H1 (cell line): ENCODE measurements at regions not wholly inside any gene's neighbourhood (a gene's known extent, or its start where the extent isn't known, plus 50 kb on each side); places are given as distances from the start of the nearest gene placed in this dataset.
"Not testable (repeated sequence)": the region's sequence is repeated elsewhere in the genome, so short reads cannot be mapped to it uniquely, and the experiment has no call there.

Experiments
- CTCF ChIA-PET: fragments of 300-600 bp; sonication (Branson Sonifier 250); formaldehyde crosslinking; loops from one replicate; lab custom pipeline; 2021; ENCODE audit not compliant: partially characterized antibody; lab: Charles Lee
- POLR2A ChIA-PET: fragments of 300-600 bp; sonication (Branson Sonifier 250); formaldehyde crosslinking; loops from one replicate; lab custom pipeline; 2021; ENCODE audit warnings: inconsistent platforms; ENCODE audit not compliant: partially characterized antibody; lab: Charles Lee
- DNase-seq, 2 experiments: peaks; one replicate each; pipeline versions ENCODE4 v3.0.0 to v3.0.0-alpha.2; 2010 to 2022; ENCODE audit warnings: low spot score in 2 of 2, low read depth in 1 of 2, mixed read lengths in 1 of 2
- FAIRE-seq: peaks from 2 replicates; lab custom pipeline; 2011; peaks lifted over from hg19 to GRCh38; lab: Jason Lieb, UNC
- H2AFZ ChIP-seq: 2 replicates; pipeline ENCODE4 v1.8.1; 2012; ENCODE audit warnings: low read length, inconsistent platforms
- H2AK5ac ChIP-seq: 2 replicates; pipeline ENCODE4 v1.6.1; 2013; ENCODE audit warnings: low read depth, low read length
- H2BK120ac ChIP-seq: replicated peaks from 2 replicates; pipeline ENCODE3; 2013; ENCODE audit warnings: low read depth, low read length, inconsistent platforms
- H2BK12ac ChIP-seq: 2 replicates; pipeline ENCODE4 v1.6.1; 2013; ENCODE audit warnings: low read depth, low read length
- H2BK15ac ChIP-seq: 2 replicates; pipeline ENCODE4 v1.6.1; 2013; ENCODE audit warnings: low read length
- H2BK20ac ChIP-seq: 2 replicates; pipeline ENCODE4 v1.6.1; 2013; ENCODE audit warnings: low read length
- H2BK5ac ChIP-seq: 2 replicates; pipeline ENCODE4 v1.6.1; 2013; ENCODE audit warnings: low read depth, low read length
- H3K14ac ChIP-seq: 2 replicates; pipeline ENCODE4 v1.6.1; 2013; ENCODE audit warnings: inconsistent platforms; ENCODE audit not compliant: insufficient read length
- H3K18ac ChIP-seq: 2 replicates; pipeline ENCODE4 v1.6.1; 2013; ENCODE audit warnings: low read length; ENCODE audit errors: extremely low read depth
- H3K23ac ChIP-seq: 2 replicates; pipeline ENCODE4 v1.6.1; 2013; ENCODE audit warnings: inconsistent platforms; ENCODE audit not compliant: insufficient read length
- H3K23me2 ChIP-seq: 2 replicates; pipeline ENCODE4 v1.6.1; 2013; ENCODE audit warnings: low read depth, low read length
- H3K27ac ChIP-seq: 2 replicates; pipeline ENCODE4 v1.6.1; 2011; ENCODE audit warnings: low read depth, low read length, inconsistent platforms
- H3K27me3 ChIP-seq, 4 experiments: replicated peaks in 1 of 4; 1 replicate in 1 of 4; 2 replicates in 3 of 4; pipeline versions ENCODE4 v1.6.1 to v1.8.1; 2011 to 2013; ENCODE audit warnings: low read length in 3 of 4, mild to moderate bottlenecking in 3 of 4, inconsistent platforms in 2 of 4, mixed read lengths in 2 of 4, moderate library complexity in 1 of 4; ENCODE audit not compliant: control insufficient read depth in 3 of 4, insufficient read depth in 3 of 4; ENCODE audit errors: extremely low read depth in 1 of 4
- H3K36me3 ChIP-seq, 4 experiments: 2 replicates each; pipeline versions ENCODE4 v1.6.1 to v1.8.1; 2011 to 2013; ENCODE audit warnings: mild to moderate bottlenecking in 4 of 4, low read length in 3 of 4, moderate library complexity in 2 of 4, control low read depth in 1 of 4, inconsistent platforms in 1 of 4; ENCODE audit not compliant: insufficient read depth in 4 of 4, control insufficient read depth in 2 of 4
- H3K4ac ChIP-seq: replicated peaks from 2 replicates; pipeline ENCODE3; 2013; ENCODE audit warnings: low read length, low read depth, mixed read lengths, inconsistent platforms; ENCODE audit not compliant: insufficient read length
- H3K4me1 ChIP-seq, 4 experiments: replicated peaks in 1 of 4; 1 replicate in 1 of 4; 2 replicates in 3 of 4; pipeline versions ENCODE4 v1.6.1 to v1.8.1; 2011 to 2013; ENCODE audit warnings: low read length in 3 of 4, inconsistent platforms in 2 of 4, mixed read lengths in 1 of 4; ENCODE audit not compliant: insufficient read depth in 4 of 4, control insufficient read depth in 3 of 4
- H3K4me2 ChIP-seq, 2 experiments: 2 replicates each; pipeline versions ENCODE4 v1.6.1 to v1.8.1; 2011 to 2013; ENCODE audit warnings: low read depth in 2 of 2, low read length in 2 of 2, control low read depth in 1 of 2, inconsistent platforms in 1 of 2, mild to moderate bottlenecking in 1 of 2; ENCODE audit not compliant: insufficient read depth in 1 of 2
- H3K4me3 ChIP-seq, 4 experiments: fragments of 200-600, 300-600 bp in 1 of 4; sonication (generic), shearing (Covaris generic), sonication (Bioruptor Twin) in 1 of 4; 2 replicates each; pipeline versions ENCODE4 v1.5.1 to v1.8.1; 2011 to 2016; ENCODE audit warnings: low read length in 4 of 4, low read depth in 3 of 4, control low read depth in 2 of 4, inconsistent platforms in 2 of 4, mild to moderate bottlenecking in 2 of 4, mixed read lengths in 1 of 4, moderate library complexity in 1 of 4; ENCODE audit not compliant: insufficient read depth in 2 of 4; ENCODE audit errors: extremely low read depth in 1 of 4
- H3K56ac ChIP-seq: replicated peaks from 2 replicates; pipeline ENCODE3; 2013; ENCODE audit warnings: low read depth, mild to moderate bottlenecking, mixed read lengths, low read length, inconsistent platforms; ENCODE audit not compliant: insufficient read length
- H3K79me1 ChIP-seq: 2 replicates; pipeline ENCODE4 v1.6.1; 2013; ENCODE audit warnings: low read depth, low read length, control low read depth
- H3K79me2 ChIP-seq, 2 experiments: 2 replicates each; pipeline versions ENCODE4 v1.6.1 to v1.8.1; 2012 to 2013; ENCODE audit warnings: low read length in 2 of 2, mild to moderate bottlenecking in 2 of 2, inconsistent platforms in 1 of 2; ENCODE audit not compliant: insufficient read depth in 2 of 2, control insufficient read depth in 1 of 2
- H3K9ac ChIP-seq, 4 experiments: replicated peaks in 1 of 4; 1 replicate in 1 of 4; 2 replicates in 3 of 4; pipeline versions ENCODE4 v1.6.1 to v1.8.1; 2011 to 2013; ENCODE audit warnings: low read depth in 3 of 4, low read length in 3 of 4, control low read depth in 2 of 4, mild to moderate bottlenecking in 2 of 4, moderate library complexity in 2 of 4, inconsistent platforms in 1 of 4; ENCODE audit errors: extremely low read depth in 1 of 4
- H3K9me3 ChIP-seq, 2 experiments: 2 replicates each; pipeline versions ENCODE4 v1.6.1 to v1.8.1; 2012 to 2013; ENCODE audit warnings: mild to moderate bottlenecking in 2 of 2, moderate library complexity in 2 of 2, control low read depth in 1 of 2, inconsistent platforms in 1 of 2, low read depth in 1 of 2, low read length in 1 of 2, mixed read lengths in 1 of 2; ENCODE audit not compliant: insufficient read depth in 2 of 2
- H4K20me1 ChIP-seq, 2 experiments: replicated peaks in 1 of 2; 2 replicates each; pipeline versions ENCODE3 to v1.8.1; 2011 to 2013; ENCODE audit warnings: inconsistent platforms in 2 of 2, low read length in 2 of 2, mild to moderate bottlenecking in 1 of 2; ENCODE audit not compliant: insufficient read depth in 2 of 2, control insufficient read depth in 1 of 2
- H4K5ac ChIP-seq: 2 replicates; pipeline ENCODE4 v1.6.1; 2013; ENCODE audit warnings: low read length, low read depth, mixed read lengths, inconsistent platforms; ENCODE audit not compliant: insufficient read length
- H4K8ac ChIP-seq: 2 replicates; pipeline ENCODE4 v1.8.0; 2013; ENCODE audit warnings: mild to moderate bottlenecking, moderate library complexity, low read length, inconsistent platforms; ENCODE audit not compliant: insufficient read depth; ENCODE audit errors: extremely low read depth
- H4K91ac ChIP-seq: replicated peaks from 2 replicates; pipeline ENCODE3; 2013; ENCODE audit warnings: low read length, mixed read lengths, inconsistent platforms; ENCODE audit not compliant: insufficient read length
- WGBS, 2 experiments: shearing (Covaris generic) in 1 of 2; methylation state at CpG; one replicate each; pipeline versions ENCODE4 v1.1.6 to v1.1.7; 2013 to 2015; ENCODE audit warnings: low lambda C conversion rate in 2 of 2, mixed read lengths in 2 of 2, inconsistent platforms in 1 of 2, low coverage in 1 of 2, missing lambda C conversion rate in 1 of 2; ENCODE audit not compliant: insufficient replicate concordance in 2 of 2, insufficient coverage in 1 of 2, insufficient read length in 1 of 2; ENCODE audit errors: extremely low coverage in 1 of 2, missing lambda C conversion rate in 1 of 2; 5-methylcytosine and 5-hydroxymethylcytosine counted together

DNA sequence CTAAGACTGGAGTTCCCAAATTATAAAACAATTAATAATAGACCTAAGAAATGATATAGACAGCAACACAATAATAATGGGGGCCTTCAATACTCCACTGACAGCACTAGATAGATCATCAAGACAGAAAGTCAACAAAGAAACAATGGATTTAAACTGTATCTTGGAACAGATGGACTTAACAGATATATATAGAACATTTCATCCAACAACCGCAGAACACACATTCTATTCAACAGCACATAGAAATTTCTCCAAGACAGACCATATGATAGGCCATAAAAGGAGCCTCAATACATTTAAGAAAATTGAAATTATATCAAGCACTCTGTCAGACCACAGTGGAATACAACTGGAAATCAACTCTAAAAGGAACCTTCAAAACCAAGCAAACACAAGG lies 80.1 kb upstream of the LMNTD1 start:
- H2AK5ac ChIP-seq, H4K8ac ChIP-seq, FAIRE-seq, H3K79me2 ChIP-seq, H3K14ac ChIP-seq, H3K36me3 ChIP-seq, H2BK5ac ChIP-seq, H3K9ac ChIP-seq, H2BK15ac ChIP-seq, H2BK20ac ChIP-seq, H4K20me1 ChIP-seq, DNase-seq, H3K27me3 ChIP-seq, H3K23ac ChIP-seq, H4K5ac ChIP-seq, H3K4me3 ChIP-seq, H3K79me1 ChIP-seq, H3K56ac ChIP-seq, H3K4me2 ChIP-seq, H3K18ac ChIP-seq, H2BK120ac ChIP-seq, CTCF ChIA-PET, H3K4me1 ChIP-seq, H3K9me3 ChIP-seq, POLR2A ChIA-PET, H2AFZ ChIP-seq, H3K23me2 ChIP-seq, H3K4ac ChIP-seq, H2BK12ac ChIP-seq, H4K91ac ChIP-seq, H3K27ac ChIP-seq: not testable (repeated sequence)
- WGBS, 2 experiments = 91% methylated on average over 1 of the region's 1 CpG; no CpG with 5 or more reads in 1 of the 2 experiments
